Liver (tissue), 3 donors: ENCODE measurements at regions not wholly inside any gene's neighbourhood (a gene's known extent, or its start where the extent isn't known, plus 50 kb on each side); places are given as distances from the start of the nearest gene placed in this dataset.
"Not testable (repeated sequence)": the region's sequence is repeated elsewhere in the genome, so short reads cannot be mapped to it uniquely, and the experiment has no call there.

Experiments
- CTCF ChIP-seq: fragments of 150-350 bp; IDR thresholded peaks from 2 replicates; pipeline ENCODE4 v1.5.1; 2017; ENCODE audit warnings: improper control_type of control experiment, low read depth, low read length; ENCODE audit not compliant: missing input control
- FOXA2 ChIP-seq: IDR thresholded peaks from 2 replicates; pipeline ENCODE4 v1.6.1; 2016; ENCODE audit warnings: antibody characterized with exemption
- GABPA ChIP-seq, 2 donors: IDR thresholded peaks in 1 of 2; conservative IDR thresholded peaks in 1 of 2; 2 replicates each; pipeline ENCODE4 v1.6.1; 2016; ENCODE audit warnings: antibody characterized with exemption in 2 of 2, mild to moderate bottlenecking in 1 of 2, moderate library complexity in 1 of 2
- MAX ChIP-seq: IDR thresholded peaks from 2 replicates; pipeline ENCODE4 v1.6.1; 2016; ENCODE audit warnings: antibody characterized with exemption
- REST ChIP-seq: IDR thresholded peaks from 2 replicates; pipeline ENCODE4 v1.6.1; 2016; ENCODE audit warnings: antibody characterized with exemption, mild to moderate bottlenecking
- TAF1 ChIP-seq: conservative IDR thresholded peaks from 2 replicates; pipeline ENCODE4 v1.6.1; 2016; ENCODE audit warnings: antibody characterized with exemption, mild to moderate bottlenecking
- YY1 ChIP-seq: IDR thresholded peaks from 2 replicates; pipeline ENCODE4 v1.6.1; 2016; ENCODE audit warnings: antibody characterized with exemption, mild to moderate bottlenecking
- donor health status: healthy.
- donor health status: healthy.

- not testable (repeated sequence) for TF ChIP-seq CTCF; REST; GABPA (IDR thresholded peaks at IDR 0.05 in 1 of 2, conservative IDR thresholded peaks at IDR 0.05 in 1 of 2); MAX; TAF1; YY1; FOXA2
Measured at GRCh38 chr10:15421875-15422274, 50.8 kb upstream of the FAM171A1 start.
